Stimulated activated CD8-positive, alpha-beta memory T cell treated with anti-CD3 and anti-CD28 coated beads, Interleukin-2, amount 100 ng/mL, for 1 hour (primary cell): ENCODE measurements at regions not wholly inside any gene's neighbourhood (a gene's known extent, or its start where the extent isn't known, plus 50 kb on each side); places are given as distances from the start of the nearest gene placed in this dataset.
"Not testable (repeated sequence)": the region's sequence is repeated elsewhere in the genome, so short reads cannot be mapped to it uniquely, and the experiment has no call there.

Experiments used
- DNase-seq, 2 donors: peaks; one replicate each; pipeline ENCODE4 v3.0.0-alpha.2; 2020; ENCODE audit warnings: low read depth in 2 of 2

DNA sequence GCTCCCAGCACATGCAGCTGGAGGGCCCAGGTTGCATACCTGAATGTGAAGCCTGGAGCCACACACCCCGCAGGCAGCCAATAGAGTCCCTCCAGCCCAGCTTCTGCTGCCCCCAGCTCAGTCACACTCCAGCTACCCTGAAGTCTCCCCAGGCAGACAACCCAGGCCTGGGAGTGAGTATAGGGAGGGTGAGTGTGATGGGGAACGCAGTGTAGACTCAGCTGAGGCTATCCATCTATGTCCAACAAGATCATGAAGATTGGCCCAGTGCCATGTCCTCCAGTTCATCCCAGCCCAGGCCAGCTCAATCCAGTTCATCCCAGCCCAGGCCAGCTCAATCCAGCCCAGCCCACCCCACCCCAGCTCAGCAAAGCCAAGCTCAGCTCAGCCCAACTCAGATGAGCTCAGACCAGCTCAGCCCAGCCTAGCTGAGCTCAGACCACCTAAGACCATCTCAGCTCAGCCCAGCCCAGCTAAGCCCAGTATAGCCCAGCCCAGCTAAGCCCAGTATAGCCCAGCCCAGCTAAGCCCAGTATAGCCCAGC, 330.4 kb downstream of the TMEM121 start:
- no peak for DNase-seq

DNA sequence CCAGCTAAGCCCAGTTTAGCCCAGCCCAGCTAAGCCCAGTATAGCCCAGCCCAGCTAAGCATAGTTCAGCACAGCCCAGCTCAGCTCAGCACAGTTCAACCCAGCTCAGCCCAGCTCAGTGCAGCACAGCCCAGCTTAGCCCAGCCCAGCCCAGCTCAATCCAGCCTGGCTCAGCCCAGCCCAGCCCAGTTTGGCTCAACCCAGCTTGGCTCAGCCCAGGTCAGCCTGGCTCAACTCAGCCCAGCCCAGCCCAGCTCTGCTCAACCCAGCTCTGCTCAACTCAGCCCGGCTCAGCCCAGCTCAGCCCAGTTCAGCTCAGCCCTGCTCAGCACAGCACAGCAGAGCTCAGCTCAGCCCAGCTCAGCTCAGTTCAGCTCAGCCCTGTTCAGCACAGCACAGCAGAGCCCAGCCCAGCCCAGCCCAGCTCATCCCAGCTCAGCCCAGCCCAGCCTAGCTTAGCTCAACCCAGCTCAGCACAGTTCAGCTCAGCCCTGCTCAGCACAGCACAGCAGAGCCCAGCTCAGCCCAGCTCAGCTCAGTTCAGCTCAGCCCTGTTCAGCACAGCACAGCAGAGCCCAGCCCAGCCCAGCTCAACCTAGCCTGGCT, 330.9 kb downstream of the TMEM121 start:
- no peak for DNase-seq

DNA sequence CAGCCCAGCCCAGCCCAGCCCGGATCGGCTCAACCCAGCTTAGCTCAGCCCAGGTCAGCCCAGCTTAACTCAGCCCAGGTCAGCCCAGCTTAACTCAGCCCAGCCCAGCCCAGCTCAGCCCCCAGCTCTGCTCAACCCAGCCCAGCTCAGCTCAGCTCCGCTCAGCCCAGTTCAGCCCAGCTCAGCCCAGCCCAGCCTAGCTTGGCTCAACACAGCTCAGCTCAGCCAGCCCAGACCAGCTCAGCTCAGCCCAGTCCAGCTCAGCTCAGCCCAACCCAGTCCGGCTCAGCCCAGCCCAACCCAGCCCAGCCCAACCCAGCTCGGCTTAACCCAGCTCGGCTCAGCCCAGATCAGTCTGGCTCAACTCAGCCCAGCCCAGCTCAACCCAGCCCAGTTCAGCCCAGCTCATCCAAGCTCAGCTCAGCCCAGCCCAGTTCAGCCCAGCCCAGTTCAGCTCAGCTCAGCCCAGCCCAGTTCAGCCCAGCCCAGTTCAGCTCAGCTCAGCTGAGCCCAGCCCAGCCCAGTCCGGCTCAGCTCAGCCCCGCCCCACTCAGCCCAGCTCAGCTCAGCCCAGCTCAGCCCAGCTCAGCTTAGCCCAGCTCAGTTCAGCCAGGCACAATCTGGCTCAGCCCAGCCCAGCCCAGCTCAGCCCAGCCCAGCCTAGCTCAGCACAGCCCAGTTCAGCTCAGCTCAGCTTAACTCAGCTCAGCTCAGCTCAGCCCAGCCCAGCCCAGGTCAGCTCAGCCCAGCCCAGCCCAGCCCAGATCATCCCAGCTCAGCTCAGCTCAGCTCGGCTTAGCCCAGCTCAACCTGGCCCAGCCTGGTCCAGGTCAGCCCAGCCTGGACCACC, 331.7 kb downstream of the TMEM121 start:
- no peak for DNase-seq

DNA sequence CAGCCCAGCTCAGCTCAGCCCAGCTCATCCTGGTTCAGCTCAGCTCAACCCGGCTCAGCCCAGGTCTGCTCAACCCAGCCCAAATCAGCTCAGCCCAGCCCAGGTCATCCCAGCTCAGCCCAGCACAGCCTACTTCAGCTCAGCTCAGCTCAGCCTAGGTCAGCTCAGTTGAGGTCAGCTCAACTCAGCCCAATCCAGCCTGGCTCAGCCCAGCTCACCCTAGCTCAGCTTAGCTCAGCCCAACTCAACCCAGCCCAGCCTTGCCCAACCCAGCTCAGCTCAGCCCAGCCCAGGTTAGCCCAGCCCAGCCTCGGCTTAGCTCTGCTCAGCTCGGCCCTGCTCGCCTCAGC, 332.3 kb downstream of the TMEM121 start:
- DNase-seq: no peak

DNA sequence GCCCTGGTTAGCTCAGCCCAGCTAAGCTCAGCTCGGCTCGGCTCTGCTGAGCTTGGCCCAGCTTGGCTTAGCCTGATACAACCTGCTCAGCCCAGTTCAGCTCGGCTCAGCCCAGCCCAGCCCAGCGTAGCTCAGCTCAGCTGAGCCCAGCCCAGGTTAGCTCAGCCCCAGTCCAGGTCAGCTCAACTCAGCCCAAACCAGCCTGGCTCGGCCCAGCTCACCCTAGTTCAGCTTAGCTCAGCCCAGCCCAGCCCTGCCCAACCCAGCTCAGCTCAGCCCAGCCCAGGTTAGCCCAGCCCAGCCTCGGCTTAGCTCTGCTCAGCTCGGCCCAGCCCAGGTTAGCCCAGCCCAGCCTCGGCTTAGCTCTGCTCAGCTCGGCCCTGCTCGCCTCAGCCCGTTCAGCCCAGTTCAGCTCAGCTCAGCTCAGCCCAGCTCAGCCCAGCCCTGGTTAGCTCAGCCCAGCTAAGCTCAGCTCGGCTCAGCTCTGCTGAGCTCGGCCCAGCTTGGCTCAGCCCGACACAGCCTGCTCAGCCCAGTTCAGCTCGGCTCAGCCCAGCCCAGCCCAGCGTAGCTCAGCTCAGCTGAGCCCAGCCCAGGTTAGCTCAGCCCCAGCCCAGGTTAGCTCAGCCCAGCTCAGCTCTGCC, 332.8 kb downstream of the TMEM121 start:
- not testable (repeated sequence) for DNase-seq

DNA sequence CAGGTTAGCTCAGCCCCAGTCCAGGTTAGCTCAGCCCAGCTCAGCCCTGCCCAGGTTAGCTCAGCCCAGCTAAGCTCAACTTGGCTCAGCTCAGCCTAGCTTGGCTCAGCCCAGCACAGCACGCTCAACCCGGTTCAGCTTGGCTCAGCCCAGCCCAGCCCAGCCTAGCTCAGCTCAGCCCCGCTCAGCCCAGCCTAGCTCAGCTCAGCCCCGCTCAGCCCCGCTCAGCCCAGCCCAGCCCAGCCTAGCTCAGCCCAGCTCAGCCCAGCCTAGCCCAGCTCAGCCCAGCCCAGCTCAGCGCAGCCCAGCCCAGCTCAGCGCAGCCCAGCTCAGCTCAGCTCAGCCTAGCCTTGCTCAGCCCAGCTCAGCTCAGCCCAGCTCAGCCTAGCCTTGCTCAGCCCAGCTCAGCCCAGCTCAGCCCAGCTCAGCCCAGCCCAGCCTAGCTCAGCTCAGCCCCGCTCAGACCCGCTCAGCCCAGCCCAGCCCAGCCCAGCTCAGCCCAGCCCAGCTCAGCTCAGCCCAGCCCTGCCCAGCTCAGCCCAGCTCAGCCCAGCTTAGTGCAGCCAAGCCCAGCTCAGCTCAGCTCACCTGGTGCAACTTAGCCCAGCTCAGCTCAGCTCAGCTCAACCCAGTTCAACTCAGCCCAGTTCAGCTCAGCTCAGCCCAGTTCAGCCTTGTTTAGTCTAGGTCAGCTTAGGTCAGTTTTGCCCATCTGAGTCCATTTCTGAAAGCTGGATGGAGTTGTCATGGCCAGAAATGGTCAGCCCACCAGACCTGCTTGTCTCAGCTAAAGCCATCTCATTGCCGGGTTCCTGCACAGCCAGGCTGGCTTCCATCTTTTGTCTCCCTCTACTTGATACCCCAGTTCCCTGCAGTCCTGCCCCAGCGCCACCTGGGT, 333.6 kb downstream of the TMEM121 start:
- no peak for DNase-seq

DNA sequence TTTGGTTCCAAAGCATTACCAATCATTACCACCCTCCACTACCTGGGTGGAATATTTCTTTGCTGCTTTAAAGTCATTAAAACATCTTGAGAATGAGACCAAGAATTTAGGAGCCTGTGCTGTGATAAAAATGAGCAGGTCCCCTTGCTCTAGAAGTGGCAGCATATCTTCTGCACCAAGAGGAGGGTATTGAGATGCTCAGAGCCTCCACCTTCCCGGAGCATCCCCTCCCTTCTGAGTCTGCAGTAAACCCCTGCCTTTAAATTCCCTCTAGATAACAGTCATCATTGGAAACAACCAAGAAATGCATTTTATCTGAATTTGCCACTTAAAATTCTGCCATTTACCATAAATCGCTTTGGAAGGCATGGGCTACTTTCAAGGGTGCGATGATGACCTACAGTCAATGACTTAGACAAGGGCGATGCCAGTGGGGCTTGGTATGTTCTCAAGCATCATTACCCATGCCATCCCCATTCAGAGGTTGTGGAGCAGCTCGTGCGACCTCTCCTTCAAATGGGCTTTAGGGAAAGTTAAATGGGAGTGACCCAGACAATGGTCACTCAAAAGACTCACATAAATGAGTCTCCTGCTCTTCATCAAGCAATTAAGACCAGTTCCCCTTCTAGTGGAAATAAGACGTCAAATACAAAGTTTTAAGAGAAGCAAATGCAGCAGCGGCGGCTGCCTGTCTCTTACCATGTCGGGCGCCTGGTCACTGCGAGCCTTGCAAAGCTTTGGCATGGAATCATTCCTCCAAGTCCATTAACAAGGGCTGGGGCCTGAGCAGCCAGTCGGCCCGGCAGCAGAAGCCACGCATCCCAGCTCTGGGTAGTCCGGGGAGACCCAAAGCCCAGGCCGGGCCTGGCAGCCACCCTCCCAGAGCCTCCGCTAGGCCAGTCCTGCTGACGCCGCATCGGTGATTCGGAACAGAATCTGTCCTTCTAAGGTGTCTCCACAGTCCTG, 334.5 kb downstream of the TMEM121 start:
- DNase-seq: no peak

DNA sequence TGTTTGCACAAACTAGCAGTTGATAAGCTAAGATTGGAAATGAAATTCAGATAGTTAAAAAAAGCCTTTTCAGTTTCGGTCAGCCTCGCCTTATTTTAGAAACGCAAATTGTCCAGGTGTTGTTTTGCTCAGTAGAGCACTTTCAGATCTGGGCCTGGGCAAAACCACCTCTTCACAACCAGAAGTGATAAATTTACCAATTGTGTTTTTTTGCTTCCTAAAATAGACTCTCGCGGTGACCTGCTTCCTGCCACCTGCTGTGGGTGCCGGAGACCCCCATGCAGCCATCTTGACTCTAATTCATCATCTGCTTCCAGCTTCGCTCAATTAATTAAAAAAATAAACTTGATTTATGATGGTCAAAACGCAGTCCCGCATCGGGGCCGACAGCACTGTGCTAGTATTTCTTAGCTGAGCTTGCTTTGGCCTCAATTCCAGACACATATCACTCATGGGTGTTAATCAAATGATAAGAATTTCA, 335.6 kb downstream of the TMEM121 start:
- no peak for DNase-seq

DNA sequence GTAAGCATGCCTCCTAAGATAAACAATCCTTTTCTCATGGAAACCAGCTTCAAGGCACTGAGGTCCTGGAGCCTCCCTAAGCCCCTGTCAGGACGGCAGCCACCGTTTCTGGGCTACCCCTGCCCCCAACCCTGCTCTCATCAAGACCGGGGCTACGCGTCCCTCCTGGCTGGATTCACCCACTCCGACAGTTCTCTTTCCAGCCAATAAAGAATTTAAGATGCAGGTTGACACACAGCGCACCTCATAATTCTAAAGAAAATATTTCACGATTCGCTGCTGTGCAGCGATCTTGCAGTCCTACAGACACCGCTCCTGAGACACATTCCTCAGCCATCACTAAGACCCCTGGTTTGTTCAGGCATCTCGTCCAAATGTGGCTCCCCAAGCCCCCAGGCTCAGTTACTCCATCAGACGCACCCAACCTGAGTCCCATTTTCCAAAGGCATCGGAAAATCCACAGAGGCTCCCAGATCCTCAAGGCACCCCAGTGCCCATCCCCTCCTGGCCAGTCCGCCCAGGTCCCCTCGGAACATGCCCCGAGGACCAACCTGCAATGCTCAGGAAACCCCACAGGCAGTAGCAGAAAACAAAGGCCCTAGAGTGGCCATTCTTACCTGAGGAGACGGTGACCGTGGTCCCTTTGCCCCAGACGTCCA, 336.3 kb downstream of the TMEM121 start:
- no peak for DNase-seq

DNA sequence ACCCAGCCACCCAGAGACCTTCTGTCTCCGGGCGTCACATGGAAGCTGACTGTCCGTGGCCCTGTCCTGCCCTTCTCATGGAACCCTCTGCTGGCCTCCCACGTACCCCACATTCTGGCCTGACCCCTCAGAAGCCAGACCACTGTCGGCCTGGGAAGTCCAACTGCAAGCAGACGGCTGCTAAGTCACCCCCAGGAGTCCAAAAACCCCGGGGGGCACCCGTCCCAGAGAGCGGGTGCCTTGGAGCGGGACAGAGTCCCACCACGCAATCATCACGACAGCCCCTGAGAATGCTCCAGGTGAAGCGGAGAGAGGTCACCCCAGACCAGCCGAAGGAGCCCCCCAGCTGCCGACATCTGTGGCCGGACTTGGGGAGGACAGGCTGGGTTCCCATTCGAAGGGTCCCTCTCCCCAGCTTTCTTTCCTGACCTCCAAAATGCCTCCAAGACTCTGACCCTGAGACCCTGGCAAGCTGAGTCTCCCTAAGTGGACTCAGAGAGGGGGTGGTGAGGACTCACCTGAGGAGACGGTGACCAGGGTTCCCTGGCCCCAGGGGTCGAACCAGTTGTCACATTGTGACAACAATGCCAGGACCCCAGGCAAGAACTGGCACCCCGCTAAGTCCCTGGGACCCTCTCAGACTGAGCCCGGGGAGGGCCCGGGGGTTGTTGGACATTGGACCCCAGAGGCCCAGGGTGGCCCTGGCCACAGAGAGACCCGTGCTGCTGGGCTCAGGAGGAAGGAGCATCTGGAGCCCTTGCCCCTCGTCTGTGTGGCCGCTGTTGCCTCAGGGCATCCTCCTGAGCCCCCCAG, 337.1 kb downstream of the TMEM121 start:
- DNase-seq: no peak

DNA sequence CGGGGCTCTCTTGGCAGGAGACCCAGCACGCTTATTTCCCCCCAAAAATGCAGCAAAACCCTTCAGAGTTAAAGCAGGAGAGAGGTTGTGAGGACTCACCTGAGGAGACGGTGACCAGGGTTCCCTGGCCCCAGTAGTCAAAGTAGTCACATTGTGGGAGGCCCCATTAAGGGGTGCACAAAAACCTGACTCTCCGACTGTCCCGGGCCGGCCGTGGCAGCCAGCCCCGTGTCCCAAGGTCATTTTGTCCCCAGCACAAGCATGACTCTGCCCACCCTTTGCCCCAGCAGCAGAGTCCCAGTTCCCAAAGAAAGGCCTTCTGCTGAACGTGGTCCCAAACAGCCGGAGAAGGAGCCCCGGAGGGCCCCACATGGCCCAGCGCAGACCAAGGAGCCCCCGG, 337.7 kb downstream of the TMEM121 start:
- no peak for DNase-seq

DNA sequence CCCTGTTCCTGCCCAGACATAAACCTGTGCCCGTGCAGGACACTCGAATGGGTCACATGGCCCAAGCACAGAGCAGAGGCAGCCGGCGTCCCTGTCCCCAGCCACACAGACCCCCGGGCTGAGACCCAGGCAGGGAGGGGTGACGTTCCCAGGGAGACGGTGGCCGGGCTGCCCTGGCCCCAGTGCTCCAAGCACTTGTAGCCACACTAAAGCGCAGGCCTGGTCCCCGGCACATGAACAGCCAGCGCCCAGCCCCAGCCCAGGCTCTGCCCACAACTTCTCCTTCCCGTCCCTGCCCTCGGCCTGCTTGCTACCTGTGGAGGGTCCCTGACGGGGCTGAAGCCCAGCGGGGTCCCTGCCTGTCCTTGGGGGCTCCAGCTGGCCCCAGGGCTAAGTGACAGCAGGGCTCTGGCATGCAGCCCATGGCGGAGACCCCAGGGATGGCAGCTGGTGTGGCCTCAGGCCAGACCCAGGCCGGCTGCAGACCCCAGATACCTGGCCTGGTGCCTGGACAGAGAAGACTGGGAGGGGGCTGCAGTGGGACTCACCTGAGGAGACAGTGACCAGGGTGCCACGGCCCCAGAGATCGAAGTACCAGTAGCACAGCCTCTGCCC, 338.4 kb downstream of the TMEM121 start:
- DNase-seq: no peak

DNA sequence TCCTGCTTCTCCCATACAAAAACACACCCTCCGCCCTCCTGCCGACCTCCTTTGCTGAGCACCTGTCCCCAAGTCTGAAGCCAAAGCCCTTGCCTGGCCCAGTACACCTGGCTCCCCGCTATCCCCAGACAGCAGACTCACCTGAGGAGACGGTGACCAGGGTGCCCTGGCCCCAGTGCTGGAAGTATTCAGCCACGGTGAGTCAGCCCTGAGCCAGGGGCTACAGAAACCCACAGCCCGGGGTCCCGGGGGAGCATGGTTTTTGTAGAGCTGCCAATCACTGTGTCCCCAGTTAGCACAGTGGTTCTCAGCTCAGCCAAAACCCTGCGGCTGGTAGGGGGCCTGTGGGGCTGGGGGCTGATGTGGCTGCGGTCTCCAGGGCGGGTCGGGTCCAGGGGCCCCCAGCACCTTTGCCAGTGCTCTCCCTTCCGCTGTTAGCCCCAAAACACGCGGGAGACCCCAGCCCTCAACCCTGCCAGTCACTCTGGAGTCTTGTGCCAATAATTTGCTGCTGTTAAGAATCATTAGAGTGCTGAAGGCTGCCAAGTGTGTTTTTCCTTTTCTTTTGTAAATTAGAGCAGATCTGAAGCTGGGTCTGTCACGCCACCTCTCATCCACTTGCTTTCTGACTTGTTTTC, 339.0 kb downstream of the TMEM121 start:
- no peak for DNase-seq

DNA sequence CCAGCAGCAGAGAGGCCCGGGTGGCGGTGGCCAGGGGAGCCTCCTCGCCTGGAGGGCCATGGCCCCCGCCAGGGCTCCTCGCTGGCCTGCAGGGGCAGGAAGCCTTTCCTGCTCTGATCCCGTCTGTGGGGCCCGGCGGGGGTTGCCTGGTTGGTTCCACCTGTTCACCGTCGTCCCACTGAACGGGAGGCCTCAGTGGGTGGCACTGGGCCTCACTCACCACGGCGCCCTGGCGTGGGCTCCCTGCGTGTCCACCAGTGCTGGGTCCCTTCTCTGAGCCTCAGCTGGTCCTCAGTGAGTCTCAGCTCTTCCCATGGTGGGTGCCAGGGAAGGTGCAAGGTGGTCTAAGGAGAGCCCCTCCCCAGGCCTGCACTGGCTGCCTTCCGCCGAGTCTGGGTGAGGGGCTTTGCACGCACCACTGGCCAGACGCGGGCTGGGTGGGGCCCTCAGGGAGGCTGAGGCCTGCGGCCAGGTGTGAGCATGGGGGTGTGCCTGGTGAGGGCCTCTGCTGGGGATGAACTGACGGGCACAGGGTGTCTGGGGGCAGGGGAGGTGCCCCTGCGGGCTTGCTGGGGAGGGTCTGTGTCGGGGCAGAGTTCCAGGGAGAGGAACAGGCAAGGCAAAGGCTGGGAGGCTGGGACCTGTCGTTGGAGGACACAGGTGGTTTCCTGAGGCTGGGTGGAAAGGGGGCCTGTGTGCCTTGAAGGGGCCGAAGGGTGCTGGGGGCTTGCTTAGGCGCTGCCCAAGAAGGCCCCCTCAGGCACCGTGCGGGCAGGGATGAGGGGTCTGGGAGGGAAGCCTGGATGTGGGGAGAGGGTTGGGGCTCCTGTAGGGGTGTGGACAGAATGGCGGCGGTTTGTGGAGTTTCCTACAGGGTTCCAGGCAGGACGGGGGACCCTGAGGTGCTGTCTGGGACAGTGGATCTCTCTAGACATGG, 339.8 kb downstream of the TMEM121 start:
- DNase-seq: no peak

DNA sequence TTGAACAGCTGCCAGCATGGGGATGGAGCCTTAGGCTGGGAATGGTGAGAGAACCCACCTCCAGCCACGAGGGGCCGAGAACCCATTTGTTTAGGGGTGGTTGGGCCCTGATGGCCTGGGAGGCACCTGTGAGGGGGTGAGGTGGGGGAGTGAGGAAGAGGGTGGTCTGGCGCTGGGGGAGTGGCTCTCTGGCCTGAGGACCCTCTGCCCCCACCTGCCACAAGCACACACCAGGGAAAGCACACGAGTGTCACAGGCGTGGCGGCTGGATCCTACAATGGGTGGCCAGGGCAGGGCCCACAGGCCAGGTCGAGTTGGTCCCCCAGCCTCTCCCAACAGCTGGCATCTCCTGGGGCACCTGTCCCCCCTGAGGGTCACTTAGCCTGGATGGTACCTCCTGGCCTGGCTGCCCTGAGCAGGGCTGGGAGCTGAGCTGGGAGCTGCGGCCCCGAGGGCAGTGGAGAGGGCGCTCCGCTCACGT, 340.5 kb downstream of the TMEM121 start:
- no peak for DNase-seq

DNA sequence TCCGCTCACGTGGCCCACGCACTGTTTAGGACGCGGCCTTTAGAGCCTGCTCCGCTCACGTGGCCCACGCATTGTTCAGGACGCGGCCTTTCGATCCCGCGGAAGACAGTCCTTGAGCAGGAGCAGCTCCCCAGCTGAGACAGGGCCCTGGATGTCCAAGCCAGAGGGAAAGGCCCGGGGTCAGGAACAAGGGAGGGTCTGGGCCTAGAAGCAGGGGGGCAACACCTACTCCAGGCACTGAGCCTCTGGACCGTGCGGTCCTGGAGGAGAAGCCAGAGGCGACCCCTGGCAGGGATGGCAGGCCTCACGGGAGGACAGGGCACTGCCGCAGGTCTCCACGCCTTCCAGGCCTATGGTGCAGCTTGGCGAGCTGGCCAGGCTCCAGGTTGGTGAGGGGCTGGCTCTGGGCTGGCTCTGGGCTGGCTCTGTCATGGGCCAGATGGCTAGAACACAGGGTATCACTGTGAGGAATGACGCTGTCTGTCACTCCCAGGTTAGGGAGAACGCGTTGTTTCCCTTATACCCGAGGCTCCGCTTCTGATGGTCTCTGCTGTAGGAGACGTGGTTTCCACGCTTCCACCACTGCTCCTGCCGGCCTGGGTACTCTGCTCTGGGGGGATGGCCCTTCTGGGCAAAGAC, 341.7 kb downstream of the TMEM121 start:
- DNase-seq: no peak
